NCI-H187 (cell line): ENCODE measurements at regions not wholly inside any gene's neighbourhood (a gene's known extent, or its start where the extent isn't known, plus 50 kb on each side); places are given as distances from the start of the nearest gene placed in this dataset.

ENCODE experiments used
- DNase-seq, 2 experiments: peaks; one replicate each; lab custom pipeline; 2025; lab: John Stamatoyannopoulos, UW

DNA sequence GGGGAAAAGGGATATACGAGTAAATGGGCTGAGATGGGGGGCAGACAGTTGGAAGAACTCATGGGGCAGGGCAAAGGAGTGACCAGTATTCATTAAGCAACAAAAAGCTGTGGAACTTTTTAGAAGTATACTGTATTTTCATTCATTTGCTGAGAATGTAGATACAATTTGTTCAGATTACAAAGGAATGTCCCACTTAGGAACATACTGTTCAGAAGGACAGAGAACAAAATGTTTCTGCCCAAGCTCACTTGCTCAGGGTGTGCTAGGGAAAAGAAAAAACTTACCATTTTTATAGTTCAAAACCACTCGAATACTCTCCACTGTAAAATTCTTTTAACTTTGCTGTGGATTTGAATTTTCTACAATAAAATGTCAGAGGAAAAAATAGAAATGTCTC is 135.2 kb upstream of the AFF2 start:
- no peak for DNase-seq

DNA sequence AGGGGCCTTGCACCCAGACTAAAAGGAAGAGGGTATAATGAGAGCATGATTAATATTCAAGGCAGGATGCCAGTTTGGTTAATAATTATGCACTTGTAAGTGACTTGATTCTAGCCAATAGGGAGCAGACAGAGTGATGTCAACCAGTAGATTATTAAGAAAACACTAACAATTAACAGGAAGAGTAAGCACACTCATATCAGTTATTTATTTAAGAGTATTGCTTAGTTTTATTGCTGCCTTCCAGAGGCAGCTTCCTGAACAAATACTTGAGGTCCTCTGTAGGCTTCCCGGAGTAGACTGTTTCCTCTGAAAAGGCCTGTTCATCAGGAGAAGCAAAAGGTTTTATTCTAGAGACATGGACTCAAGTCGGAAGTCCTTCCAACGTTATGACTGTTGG is 129.1 kb upstream of the AFF2 start:
- no peak for DNase-seq

GRCh38 chrX:148372925-148373324 is 127.5 kb upstream of the AFF2 start:
- no peak for DNase-seq

DNA sequence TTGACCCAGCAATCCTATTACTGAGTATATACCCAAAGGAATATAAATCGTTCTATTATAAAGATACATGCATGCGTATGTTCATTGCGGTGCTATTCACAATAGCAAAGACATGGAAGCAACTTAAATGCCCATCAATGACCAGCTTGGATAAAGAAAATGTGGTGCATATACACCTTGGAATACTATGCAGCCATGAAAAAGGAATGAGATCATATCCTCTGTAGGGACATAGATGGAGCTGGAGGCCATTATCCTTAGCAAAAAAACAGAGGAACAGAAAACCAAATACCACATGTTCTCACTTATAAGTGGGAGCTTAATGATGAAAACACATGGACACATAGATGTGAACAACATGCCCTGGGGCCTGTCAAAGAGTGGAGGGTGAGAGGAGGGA is 124.1 kb upstream of the AFF2 start:
- no peak for DNase-seq

- no peak for DNase-seq
Observed at GRCh38 chrX:148380107-148380506, 120.3 kb upstream of the AFF2 start.

GRCh38 chrX:148380650-148381561 is 119.5 kb upstream of the AFF2 start:
- DNase-seq = no peak

DNA sequence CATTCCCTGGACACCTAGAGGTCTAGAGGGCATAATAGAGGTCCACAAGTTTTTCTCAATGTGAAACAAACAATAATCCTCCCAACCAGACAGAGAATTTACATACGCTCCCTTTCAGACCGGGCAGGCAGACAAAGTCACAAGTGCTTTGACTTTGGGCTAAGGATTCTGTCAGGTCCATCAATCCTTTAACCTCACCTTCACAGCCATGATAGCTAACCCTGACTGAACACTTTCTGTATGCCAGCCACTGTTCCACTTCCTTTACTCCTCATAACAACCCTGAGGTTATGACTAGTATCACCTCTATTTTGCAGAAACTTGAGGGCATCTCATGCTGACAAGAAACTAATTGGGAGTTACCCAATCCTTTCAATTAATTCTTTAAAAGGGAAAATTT is 118.8 kb upstream of the AFF2 start:
- no peak for DNase-seq

- DNase-seq = no peak
Observed at GRCh38 chrX:148382983-148383382, 117.4 kb upstream of the AFF2 start.

DNA sequence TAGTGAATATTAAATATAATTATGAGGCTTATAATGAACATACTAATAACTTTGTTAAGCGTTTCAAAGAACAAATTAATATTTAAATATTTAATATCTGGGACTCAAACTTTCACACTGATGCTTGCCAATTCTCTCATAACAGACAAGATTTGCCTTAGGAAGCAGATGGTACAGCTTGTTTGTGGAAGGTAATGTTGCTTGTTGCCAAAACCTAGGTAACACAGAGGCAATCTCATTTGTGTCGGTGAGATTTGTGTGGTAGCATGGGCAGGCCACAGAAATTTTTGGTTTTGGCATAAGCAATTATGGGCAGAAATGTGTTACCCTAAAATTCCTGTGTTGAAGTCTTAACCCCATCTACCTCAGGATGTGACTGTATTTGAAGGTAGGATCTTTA is 114.9 kb upstream of the AFF2 start:
- no peak for DNase-seq

GRCh38 chrX:148389629-148390028 is 110.8 kb upstream of the AFF2 start:
- no peak for DNase-seq

DNA sequence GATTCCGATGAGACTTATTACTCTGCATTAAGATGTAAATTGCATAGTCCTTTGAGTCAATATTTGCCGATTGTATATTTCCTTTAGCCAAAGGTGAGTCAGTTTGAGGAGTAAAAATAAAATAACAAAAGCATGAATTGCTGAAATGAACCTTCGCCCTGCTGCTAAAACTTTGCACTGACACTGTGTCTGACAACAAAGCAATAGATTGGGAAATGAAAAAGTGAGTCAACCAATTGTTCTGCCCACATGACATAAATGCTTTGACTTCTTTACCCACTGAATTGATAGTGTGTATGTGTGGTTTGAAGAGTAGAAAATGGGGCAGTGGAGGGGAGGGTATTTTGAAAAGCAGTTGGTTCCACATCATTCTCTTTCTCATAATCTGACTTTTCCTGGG is 88.4 kb upstream of the AFF2 start:
- DNase-seq = no peak

DNA sequence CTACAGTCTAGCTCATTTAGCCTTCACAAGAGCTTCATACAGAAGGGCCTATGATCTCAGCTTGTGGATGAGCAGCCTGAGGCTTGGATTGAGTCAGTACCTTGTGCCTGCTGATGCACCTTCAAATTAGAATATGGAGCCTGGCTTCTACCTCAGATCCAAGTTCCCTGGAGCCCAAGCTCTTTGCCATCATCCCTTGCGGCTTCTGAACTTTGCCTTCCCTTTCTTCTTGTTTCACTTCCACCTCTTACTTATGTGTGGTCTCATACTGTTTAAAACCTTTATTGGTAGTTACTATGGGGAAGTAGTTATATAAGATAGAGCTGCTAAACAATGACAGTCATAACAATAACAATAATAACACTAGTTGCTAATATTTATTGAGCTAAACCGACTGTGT is 84.3 kb upstream of the AFF2 start:
- DNase-seq = no peak

DNA sequence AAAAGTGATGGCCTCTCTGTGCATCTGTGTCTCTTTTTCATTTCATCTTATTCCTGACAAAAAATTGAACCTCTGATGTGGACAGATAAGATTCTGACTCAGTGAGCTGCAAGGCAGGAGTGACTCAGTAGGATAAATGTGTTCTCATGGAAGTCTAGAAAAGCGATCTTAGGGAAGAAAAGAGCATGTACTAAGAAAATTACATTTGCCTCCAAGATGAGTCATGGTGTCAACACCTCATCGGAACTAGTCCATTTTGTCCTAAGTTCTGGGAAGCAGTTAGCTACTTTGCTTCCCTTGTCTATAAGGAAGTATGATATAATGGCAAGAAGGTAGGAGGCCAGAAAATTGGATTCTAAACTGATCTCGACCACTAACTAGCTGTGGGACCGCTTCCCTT is 83.5 kb upstream of the AFF2 start:
- no peak for DNase-seq

DNA sequence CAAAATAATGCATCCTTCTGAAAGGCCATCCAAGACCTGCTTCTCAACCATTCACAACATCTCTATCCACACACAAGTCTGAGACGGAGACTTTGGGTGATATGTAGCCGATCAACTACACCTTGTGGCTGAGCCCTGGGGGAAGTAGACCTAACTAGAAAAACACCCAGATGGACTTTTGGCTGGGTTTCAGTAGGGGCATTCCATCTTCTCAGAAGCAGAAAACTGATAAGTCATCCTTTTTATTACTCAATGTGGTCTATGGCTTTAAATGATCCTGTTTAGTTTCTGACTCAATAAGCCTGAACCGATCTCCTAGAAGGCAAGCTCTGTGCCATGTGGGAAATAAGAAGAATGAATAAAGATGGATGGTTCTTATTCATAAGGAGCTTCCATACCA is 82.5 kb upstream of the AFF2 start:
- no peak for DNase-seq

GRCh38 chrX:148422526-148422925 is 77.9 kb upstream of the AFF2 start:
- no peak for DNase-seq

GRCh38 chrX:148424570-148424969 is 75.8 kb upstream of the AFF2 start:
- no peak for DNase-seq

DNA sequence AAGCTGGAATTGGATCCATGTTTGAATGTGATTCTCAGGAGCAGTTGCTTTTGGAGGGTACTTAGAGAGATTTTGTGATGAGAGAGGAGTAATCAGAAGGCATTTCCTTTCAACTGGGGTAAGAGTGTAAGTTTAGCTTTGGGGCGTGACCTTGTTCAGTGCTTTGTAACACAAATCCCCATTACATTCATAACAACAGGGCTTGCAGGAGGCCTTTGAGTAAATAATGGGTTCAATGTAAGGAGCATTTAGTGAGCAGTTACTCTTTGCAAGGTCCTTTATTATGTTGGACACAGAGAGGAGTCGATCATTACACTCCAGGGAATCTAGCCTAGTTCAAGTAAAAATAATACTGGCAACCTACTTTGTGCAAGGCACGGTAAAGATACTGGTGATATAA is 74.0 kb upstream of the AFF2 start:
- DNase-seq = no peak

DNA sequence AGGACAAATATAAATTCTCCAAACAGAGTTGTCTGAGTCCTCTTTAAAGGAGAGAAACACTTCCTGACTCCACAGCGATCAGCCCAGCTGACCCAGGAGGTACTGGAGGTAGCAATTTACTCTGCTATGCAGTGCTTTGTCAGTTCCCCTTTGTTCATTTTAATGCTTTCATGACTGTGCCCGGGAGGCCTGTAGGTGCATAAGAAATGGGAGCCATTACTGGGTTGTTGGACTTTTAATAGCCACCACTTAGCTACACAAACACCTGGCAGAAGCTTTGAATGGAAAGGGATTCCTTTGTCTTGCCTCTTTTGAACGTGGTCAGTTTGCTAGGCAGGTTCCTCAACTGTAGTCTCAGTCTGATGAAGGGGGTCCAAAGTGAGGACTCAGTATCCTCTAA is 59.0 kb upstream of the AFF2 start:
- DNase-seq = no peak

DNA sequence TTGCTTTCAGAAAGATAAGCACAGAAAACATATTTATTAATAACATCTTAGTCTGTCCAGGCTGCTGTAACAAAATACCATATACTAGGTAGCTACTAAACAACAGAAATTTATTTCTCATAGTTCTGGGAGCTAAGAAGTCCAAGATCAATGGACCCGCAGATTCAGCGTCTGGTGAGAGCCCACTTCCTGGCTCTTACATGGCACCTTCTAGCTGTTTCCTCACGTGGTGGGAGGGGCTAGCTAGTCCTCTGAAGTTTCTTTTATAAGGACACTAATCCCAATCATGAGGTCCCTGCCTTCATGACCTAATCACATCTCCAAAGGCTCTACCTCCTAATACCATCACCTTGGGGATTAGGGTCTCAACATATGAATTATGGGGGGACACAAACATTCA is 57.2 kb upstream of the AFF2 start:
- DNase-seq = no peak

DNA sequence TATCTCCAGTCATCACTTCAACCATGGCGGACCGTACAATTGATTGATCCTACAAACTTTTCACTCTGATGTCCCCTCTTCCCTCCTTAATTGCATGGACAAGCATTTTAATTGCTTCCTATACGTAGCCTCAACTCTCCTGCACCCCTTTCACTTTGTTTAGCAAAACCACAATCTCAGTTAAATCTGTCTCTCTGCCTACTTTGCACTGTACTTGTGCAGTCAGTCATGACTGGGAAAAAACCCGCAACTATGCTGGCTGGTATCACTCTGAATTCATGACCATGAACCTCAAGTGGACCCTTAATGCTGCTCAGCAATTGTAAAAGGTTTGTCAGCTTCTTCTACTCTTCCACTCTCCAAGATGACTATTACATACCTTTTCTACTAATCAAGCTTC is 51.7 kb upstream of the AFF2 start:
- DNase-seq = peak; percentile 42 to 43
